ENCODE measurements at regions not wholly inside any gene's neighbourhood (a gene's known extent, or its start where the extent isn't known, plus 50 kb on each side); places are given as distances from the start of the nearest gene placed in this dataset.

- no peak overlapping the region; the same call in 1 of the 2 replicates for H2AFZ ChIP-seq
- peaks cover 6% of the 10 kb centered on the region; the same call in 2 of the 3 replicates for H3K36me3 Mint-ChIP-seq (ENCODE audit: low read depth)
- TF ChIP-seq ZNF331 (CRISPR knock-in tag; IDR thresholded peaks at IDR 0.05; ENCODE audit: low read depth) (no peak), ZNF114 (CRISPR knock-in tag; IDR thresholded peaks at IDR 0.05) (no peak), REST (IDR thresholded peaks at IDR 0.05; ENCODE audit: unreplicated experiment) (no peak), JUNB (IDR thresholded peaks at IDR 0.05; ENCODE audit: unreplicated experiment) (no peak), EZH2phosphoT487 (IDR thresholded peaks at IDR 0.05; ENCODE audit: unreplicated experiment) (no peak), CREB1 (CRISPR knock-in tag; IDR thresholded peaks at IDR 0.05; ENCODE audit: low read depth) (no peak), STAT1 (IDR thresholded peaks at IDR 0.05; ENCODE audit: unreplicated experiment) (no peak), ETS1 (IDR thresholded peaks at IDR 0.05) (no peak), EZH2 (IDR thresholded peaks at IDR 0.05; ENCODE audit: low read depth, unreplicated experiment) (no peak), NANOG (IDR thresholded peaks at IDR 0.05; ENCODE audit: borderline replicate concordance) (no peak), POLR2AphosphoS5 (IDR thresholded peaks at IDR 0.05; ENCODE audit: low read depth) (no peak)
- TF ChIP-seq, protein P1, sequence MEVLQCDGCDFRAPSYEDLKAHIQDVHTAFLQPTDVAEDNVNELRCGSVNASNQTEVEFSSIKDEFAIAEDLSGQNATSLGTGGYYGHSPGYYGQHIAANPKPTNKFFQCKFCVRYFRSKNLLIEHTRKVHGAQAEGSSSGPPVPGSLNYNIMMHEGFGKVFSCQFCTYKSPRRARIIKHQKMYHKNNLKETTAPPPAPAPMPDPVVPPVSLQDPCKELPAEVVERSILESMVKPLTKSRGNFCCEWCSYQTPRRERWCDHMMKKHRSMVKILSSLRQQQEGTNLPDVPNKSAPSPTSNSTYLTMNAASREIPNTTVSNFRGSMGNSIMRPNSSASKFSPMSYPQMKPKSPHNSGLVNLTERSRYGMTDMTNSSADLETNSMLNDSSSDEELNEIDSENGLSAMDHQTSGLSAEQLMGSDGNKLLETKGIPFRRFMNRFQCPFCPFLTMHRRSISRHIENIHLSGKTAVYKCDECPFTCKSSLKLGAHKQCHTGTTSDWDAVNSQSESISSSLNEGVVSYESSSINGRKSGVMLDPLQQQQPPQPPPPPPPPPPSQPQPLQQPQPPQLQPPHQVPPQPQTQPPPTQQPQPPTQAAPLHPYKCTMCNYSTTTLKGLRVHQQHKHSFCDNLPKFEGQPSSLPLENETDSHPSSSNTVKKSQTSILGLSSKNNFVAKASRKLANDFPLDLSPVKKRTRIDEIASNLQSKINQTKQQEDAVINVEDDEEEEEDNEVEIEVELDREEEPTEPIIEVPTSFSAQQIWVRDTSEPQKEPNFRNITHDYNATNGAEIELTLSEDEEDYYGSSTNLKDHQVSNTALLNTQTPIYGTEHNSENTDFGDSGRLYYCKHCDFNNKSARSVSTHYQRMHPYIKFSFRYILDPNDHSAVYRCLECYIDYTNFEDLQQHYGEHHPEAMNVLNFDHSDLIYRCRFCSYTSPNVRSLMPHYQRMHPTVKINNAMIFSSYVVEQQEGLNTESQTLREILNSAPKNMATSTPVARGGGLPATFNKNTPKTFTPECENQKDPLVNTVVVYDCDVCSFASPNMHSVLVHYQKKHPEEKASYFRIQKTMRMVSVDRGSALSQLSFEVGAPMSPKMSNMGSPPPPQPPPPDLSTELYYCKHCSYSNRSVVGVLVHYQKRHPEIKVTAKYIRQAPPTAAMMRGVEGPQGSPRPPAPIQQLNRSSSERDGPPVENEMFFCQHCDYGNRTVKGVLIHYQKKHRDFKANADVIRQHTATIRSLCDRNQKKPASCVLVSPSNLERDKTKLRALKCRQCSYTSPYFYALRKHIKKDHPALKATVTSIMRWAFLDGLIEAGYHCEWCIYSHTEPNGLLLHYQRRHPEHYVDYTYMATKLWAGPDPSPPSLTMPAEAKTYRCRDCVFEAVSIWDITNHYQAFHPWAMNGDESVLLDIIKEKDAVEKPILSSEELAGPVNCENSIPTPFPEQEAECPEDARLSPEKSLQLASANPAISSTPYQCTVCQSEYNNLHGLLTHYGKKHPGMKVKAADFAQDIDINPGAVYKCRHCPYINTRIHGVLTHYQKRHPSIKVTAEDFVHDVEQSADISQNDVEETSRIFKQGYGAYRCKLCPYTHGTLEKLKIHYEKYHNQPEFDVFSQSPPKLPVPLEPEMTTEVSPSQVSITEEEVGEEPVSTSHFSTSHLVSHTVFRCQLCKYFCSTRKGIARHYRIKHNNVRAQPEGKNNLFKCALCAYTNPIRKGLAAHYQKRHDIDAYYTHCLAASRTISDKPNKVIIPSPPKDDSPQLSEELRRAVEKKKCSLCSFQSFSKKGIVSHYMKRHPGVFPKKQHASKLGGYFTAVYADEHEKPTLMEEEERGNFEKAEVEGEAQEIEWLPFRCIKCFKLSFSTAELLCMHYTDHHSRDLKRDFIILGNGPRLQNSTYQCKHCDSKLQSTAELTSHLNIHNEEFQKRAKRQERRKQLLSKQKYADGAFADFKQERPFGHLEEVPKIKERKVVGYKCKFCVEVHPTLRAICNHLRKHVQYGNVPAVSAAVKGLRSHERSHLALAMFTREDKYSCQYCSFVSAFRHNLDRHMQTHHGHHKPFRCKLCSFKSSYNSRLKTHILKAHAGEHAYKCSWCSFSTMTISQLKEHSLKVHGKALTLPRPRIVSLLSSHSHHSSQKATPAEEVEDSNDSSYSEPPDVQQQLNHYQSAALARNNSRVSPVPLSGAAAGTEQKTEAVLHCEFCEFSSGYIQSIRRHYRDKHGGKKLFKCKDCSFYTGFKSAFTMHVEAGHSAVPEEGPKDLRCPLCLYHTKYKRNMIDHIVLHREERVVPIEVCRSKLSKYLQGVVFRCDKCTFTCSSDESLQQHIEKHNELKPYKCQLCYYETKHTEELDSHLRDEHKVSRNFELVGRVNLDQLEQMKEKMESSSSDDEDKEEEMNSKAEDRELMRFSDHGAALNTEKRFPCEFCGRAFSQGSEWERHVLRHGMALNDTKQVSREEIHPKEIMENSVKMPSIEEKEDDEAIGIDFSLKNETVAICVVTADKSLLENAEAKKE (CRISPR knock-in tag; IDR thresholded peaks at IDR 0.05) = no peak
- TF ChIP-seq, protein P2, sequence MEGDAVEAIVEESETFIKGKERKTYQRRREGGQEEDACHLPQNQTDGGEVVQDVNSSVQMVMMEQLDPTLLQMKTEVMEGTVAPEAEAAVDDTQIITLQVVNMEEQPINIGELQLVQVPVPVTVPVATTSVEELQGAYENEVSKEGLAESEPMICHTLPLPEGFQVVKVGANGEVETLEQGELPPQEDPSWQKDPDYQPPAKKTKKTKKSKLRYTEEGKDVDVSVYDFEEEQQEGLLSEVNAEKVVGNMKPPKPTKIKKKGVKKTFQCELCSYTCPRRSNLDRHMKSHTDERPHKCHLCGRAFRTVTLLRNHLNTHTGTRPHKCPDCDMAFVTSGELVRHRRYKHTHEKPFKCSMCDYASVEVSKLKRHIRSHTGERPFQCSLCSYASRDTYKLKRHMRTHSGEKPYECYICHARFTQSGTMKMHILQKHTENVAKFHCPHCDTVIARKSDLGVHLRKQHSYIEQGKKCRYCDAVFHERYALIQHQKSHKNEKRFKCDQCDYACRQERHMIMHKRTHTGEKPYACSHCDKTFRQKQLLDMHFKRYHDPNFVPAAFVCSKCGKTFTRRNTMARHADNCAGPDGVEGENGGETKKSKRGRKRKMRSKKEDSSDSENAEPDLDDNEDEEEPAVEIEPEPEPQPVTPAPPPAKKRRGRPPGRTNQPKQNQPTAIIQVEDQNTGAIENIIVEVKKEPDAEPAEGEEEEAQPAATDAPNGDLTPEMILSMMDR (conservative IDR thresholded peaks at IDR 0.05; ENCODE audit: low read depth in 2 of 2) = no peak
- no peaks in the 10 kb centered on the region for H3K4me1 Mint-ChIP-seq
- no peaks in the 10 kb centered on the region for H3K4me1 ChIP-seq (ENCODE audit: insufficient read depth)
- H3F3A ChIP-seq (replicated peaks; ENCODE audit: low read depth) = no peaks in the 10 kb centered on the region
- no peak overlapping the region for H3K4me3 Mint-ChIP-seq
- no peak for ATAC-seq
- H3K4me3 ChIP-seq = no peak overlapping the region
- no peaks in the 10 kb centered on the region for H3K27me3 ChIP-seq (ENCODE audit: insufficient read depth)
- no peak overlapping the region for H3K27ac Mint-ChIP-seq
- no peaks in the 10 kb centered on the region for H3K36me3 ChIP-seq (ENCODE audit: insufficient read depth)
- DNase-seq (ENCODE audit: low spot score) = no peak
- H3K4me2 ChIP-seq = no peak overlapping the region
- peaks cover 32% of the 10 kb centered on the region for H3K9me3 Mint-ChIP-seq
- no peaks in the 10 kb centered on the region for H3K79me2 ChIP-seq (replicated peaks; ENCODE audit: insufficient read depth)
- H3K27me3 Mint-ChIP-seq (ENCODE audit: insufficient read depth, low read depth, poor library complexity) = peaks cover under 1% of the 10 kb centered on the region
- H3K27ac ChIP-seq (ENCODE audit: low read depth) = no peak overlapping the region
- H3K9me2 ChIP-seq (ENCODE audit: insufficient read depth) = 0 out of 2 replicates have a peak, but pooled peaks cover 3% of the 10 kb centered on the region
- no peaks in the 10 kb centered on the region for H4K20me1 ChIP-seq (replicated peaks; ENCODE audit: insufficient read depth)
These were observed 1296.6 kb upstream of the IGFBP7 start for GRCh38 chr4:58406762-58407161.

Data from GM23338 (cell line).